ENCODE measurements at regions not wholly inside any gene's neighbourhood (a gene's known extent, or its start where the extent isn't known, plus 50 kb on each side); places are given as distances from the start of the nearest gene placed in this dataset.

DNA sequence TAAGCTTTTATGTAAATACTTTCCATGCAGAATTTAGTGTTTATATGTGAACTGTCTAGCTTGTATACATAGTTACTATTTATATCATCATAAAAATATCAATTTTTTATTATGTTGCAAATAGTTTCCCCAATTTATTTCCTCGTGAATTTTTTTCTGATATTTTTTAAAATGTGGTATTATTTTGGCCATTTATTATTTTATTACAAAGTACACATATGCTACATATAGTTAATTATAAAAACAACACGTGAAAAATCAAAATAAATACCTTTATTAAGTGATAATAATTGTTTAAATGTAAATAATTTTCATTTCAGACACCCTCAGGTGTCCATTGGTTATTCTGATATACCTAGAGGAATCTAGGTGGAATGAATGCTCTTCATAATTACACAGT, 1394.9 kb upstream of the PRR20A start:
- no peaks in the 10 kb centered on the region for H3K4me1 ChIP-seq
- no peaks in the 10 kb centered on the region for H3K27me3 ChIP-seq
- no peaks in the 10 kb centered on the region for H3K9me3 ChIP-seq
- no peak for DNase-seq (ENCODE audit: extremely low spot score)
- H3K4me3 ChIP-seq = no peak overlapping the region
- 49% methylated on average over 2 of the region's 2 CpGs for WGBS
- intact Hi-C loops (cut with DNase I) = no loop called here
- no peak overlapping the region for H3K27ac ChIP-seq (replicated peaks in 1 of 4)
- TF ChIP-seq POLR2AphosphoS5 (IDR thresholded peaks at IDR 0.05) (no peak), EP300 (IDR thresholded peaks at IDR 0.05) (no peak), POLR2A (IDR thresholded peaks at IDR 0.05; ENCODE audit: low read depth) (no peak)
- TF ChIP-seq, protein P1, sequence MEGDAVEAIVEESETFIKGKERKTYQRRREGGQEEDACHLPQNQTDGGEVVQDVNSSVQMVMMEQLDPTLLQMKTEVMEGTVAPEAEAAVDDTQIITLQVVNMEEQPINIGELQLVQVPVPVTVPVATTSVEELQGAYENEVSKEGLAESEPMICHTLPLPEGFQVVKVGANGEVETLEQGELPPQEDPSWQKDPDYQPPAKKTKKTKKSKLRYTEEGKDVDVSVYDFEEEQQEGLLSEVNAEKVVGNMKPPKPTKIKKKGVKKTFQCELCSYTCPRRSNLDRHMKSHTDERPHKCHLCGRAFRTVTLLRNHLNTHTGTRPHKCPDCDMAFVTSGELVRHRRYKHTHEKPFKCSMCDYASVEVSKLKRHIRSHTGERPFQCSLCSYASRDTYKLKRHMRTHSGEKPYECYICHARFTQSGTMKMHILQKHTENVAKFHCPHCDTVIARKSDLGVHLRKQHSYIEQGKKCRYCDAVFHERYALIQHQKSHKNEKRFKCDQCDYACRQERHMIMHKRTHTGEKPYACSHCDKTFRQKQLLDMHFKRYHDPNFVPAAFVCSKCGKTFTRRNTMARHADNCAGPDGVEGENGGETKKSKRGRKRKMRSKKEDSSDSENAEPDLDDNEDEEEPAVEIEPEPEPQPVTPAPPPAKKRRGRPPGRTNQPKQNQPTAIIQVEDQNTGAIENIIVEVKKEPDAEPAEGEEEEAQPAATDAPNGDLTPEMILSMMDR (IDR thresholded peaks at IDR 0.05) = no peak
- H3K36me3 ChIP-seq = no peaks in the 10 kb centered on the region

DNA sequence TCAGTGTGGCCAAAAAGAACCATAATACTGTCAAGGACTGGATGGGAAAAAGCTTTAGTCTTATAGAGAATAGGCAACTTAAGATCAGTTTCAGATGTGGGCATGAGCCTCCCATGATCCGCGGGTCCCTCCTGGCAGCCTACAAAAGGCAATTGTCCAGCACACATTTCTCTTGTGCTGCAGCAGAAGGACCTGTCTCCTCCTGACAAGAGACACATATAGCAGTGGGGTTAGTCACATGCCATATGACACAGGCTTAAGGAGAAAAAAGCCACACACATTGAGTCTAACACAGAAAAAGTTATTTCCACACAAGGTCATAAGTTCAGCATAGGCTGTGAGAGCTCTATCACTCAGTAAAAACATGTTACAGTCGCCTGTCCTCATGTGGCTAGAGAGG, 1378.7 kb upstream of the PRR20A start:
- 71% methylated on average over 3 of the region's 3 CpGs for WGBS
- intact Hi-C loops (cut with DNase I) = no loop called here

DNA sequence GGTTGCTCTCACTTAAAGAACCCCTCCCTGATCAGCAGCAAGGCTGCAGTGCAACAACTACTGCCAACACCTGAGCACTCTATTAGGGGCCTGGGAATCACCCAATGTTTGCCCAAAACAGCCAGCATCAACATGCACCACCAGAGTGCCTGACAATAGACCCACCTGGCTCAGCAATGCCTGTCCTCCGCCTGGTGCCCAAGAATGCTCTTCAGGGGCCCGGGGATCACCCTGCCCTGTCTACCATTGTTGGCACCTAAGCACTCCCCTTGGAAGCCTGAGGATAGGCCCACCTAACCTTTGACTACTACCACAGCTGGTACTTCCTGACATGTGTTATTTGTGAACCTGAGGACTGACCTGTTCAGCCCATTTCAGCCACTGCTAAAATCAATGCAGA, 1363.1 kb upstream of the PRR20A start:
- TF ChIP-seq POLR2AphosphoS5 (IDR thresholded peaks at IDR 0.05) (no peak), EP300 (IDR thresholded peaks at IDR 0.05) (no peak)
- TF ChIP-seq, protein P1 (IDR thresholded peaks at IDR 0.05) = no peak
- H3K27ac ChIP-seq (replicated peaks in 1 of 4) = no peak overlapping the region
- H3K4me1 ChIP-seq = no peaks in the 10 kb centered on the region
- no CpG with 5 or more reads among the region's 2 CpGs for WGBS
- no peaks in the 10 kb centered on the region for H3K9me3 ChIP-seq
- no peaks in the 10 kb centered on the region for H3K36me3 ChIP-seq
- H3K4me3 ChIP-seq = no peak overlapping the region
- DNase-seq (ENCODE audit: extremely low spot score) = no peak
- intact Hi-C loops (cut with DNase I) = no loop called here
- no peaks in the 10 kb centered on the region for H3K27me3 ChIP-seq

More for the DNA sequence above, 1378.7 kb upstream of the PRR20A start:
- Histone ChIP-seq H3K36me3 (no peaks in the 10 kb centered on the region), H3K4me1 (no peaks in the 10 kb centered on the region), H3K27me3 (no peaks in the 10 kb centered on the region), H3K27ac (replicated peaks in 1 of 4) (no peak overlapping the region), H3K4me3 (no peak overlapping the region), H3K9me3 (no peaks in the 10 kb centered on the region)
- no peak for DNase-seq (ENCODE audit: extremely low spot score)
- TF ChIP-seq POLR2A (IDR thresholded peaks at IDR 0.05; ENCODE audit: low read depth) = no peak
- no peak for TF ChIP-seq EP300 (IDR thresholded peaks at IDR 0.05)
- TF ChIP-seq POLR2AphosphoS5 (IDR thresholded peaks at IDR 0.05) = no peak
- TF ChIP-seq, protein P1 (IDR thresholded peaks at IDR 0.05) = no peak

DNA sequence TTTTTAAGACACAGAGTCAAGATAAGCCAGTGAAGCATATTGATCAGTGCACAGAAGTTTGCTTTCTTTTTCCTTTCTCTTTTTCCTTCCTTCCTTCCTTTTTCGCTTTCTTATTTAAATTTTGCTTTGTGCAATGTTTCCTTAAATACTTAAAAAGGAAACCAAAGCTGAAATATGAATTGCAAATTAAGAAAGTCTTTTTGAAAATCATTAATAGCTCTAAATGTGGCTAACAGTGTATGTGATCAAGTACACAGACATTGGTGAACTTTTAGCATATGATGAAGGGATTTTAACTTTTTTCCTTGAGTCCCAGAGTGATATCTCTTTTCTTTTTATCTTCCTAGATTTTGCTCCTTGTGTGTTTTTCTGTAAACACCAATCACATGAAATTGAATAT, 1356.9 kb upstream of the PRR20A start:
- H3K4me1 ChIP-seq = no peaks in the 10 kb centered on the region
- H3K36me3 ChIP-seq = no peaks in the 10 kb centered on the region
- intact Hi-C loops (cut with DNase I) = no loop called here
- no peak for DNase-seq (ENCODE audit: extremely low spot score)
- H3K27me3 ChIP-seq = no peaks in the 10 kb centered on the region
- H3K4me3 ChIP-seq = no peak overlapping the region
- TF ChIP-seq, protein P1 (IDR thresholded peaks at IDR 0.05) = no peak
- TF ChIP-seq EP300 (IDR thresholded peaks at IDR 0.05) = no peak
- TF ChIP-seq POLR2AphosphoS5 (IDR thresholded peaks at IDR 0.05) = no peak
- TF ChIP-seq POLR2A (IDR thresholded peaks at IDR 0.05; ENCODE audit: low read depth) = no peak
- H3K9me3 ChIP-seq = no peaks in the 10 kb centered on the region
- WGBS = 71% methylated on average over 1 of the region's 1 CpG
- H3K27ac ChIP-seq (replicated peaks in 1 of 4) = no peak overlapping the region

DNA sequence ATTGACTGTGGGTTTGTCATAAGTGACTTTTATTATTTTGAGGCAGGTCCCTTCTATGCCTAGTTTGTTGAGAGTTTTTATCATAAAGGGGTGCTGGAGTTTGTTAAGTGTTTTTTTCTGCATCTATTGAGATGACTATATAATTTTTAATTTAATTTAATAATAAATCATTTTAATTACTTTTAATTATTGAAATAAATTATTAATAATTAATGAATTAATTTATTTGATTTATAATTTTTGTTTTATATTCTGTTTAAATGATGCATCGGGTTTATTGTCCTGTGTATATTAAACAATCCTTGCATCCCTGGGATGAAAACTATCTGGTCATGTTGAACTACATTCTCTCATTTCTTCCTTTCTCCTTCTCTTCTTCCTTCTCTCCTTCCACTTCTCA, 1352.2 kb upstream of the PRR20A start:
- H3K4me1 ChIP-seq = no peaks in the 10 kb centered on the region
- H3K27ac ChIP-seq (replicated peaks in 1 of 4) = no peak overlapping the region
- intact Hi-C loops (cut with DNase I) = no loop called here
- no peaks in the 10 kb centered on the region for H3K9me3 ChIP-seq
- TF ChIP-seq, protein P1 (IDR thresholded peaks at IDR 0.05) = no peak
- TF ChIP-seq EP300 (IDR thresholded peaks at IDR 0.05) = no peak
- no peak for TF ChIP-seq POLR2AphosphoS5 (IDR thresholded peaks at IDR 0.05)
- TF ChIP-seq POLR2A (IDR thresholded peaks at IDR 0.05; ENCODE audit: low read depth) = no peak
- H3K27me3 ChIP-seq = no peaks in the 10 kb centered on the region
- H3K36me3 ChIP-seq = no peaks in the 10 kb centered on the region
- H3K4me3 ChIP-seq = no peak overlapping the region
- 88% methylated on average over 1 of the region's 1 CpG for WGBS
- DNase-seq (ENCODE audit: extremely low spot score) = no peak

All from esophagus muscularis mucosa (tissue), 4 donors.